HEK293T (cell line): ENCODE measurements at regions not wholly inside any gene's neighbourhood (a gene's known extent, or its start where the extent isn't known, plus 50 kb on each side); places are given as distances from the start of the nearest gene placed in this dataset.

ENCODE experiments used
- BHLHE40 ChIP-seq: fragments of 450-650 bp; IDR thresholded peaks from 2 replicates; pipeline ENCODE4 v1.6.1; 2016; ENCODE audit warnings: mild to moderate bottlenecking, moderate library complexity, borderline replicate concordance
- ELF4 ChIP-seq: fragments of 450-650 bp; IDR thresholded peaks from 2 replicates; pipeline ENCODE4 v1.6.1; 2017; ENCODE audit warnings: antibody characterized with exemption
- FOXA1 ChIP-seq: fragments of 450-650 bp; IDR thresholded peaks from 2 replicates; pipeline ENCODE4 v1.6.1; 2016; ENCODE audit warnings: mild to moderate bottlenecking
- L3MBTL2 ChIP-seq: fragments of 450-650 bp; conservative IDR thresholded peaks from 2 replicates; pipeline ENCODE4 v1.6.1; 2016; ENCODE audit warnings: mild to moderate bottlenecking
- PKNOX1 ChIP-seq: fragments of 450-650 bp; IDR thresholded peaks from 2 replicates; pipeline ENCODE4 v1.6.1; 2016
- SP1 ChIP-seq: fragments of 450-650 bp; IDR thresholded peaks from 2 replicates; pipeline ENCODE4 v1.6.1; 2017
- SUZ12 ChIP-seq: fragments of 450-650 bp; IDR thresholded peaks from 2 replicates; pipeline ENCODE4 v1.6.1; 2016; ENCODE audit warnings: mild to moderate bottlenecking

GRCh38 chr6:33925210-33925609 lies 121.4 kb upstream of the MLN start:
- no peak for TF ChIP-seq SP1
- no peak for TF ChIP-seq BHLHE40
- no peak for TF ChIP-seq ELF4
- no peak for TF ChIP-seq PKNOX1
- no peak for TF ChIP-seq FOXA1
- no peak for TF ChIP-seq SUZ12
- TF ChIP-seq L3MBTL2, result no peak
